HG02870 (cell line): ENCODE measurements at regions not wholly inside any gene's neighbourhood (a gene's known extent, or its start where the extent isn't known, plus 50 kb on each side); places are given as distances from the start of the nearest gene placed in this dataset.
"Not testable (repeated sequence)": the region's sequence is repeated elsewhere in the genome, so short reads cannot be mapped to it uniquely, and the experiment has no call there.

ENCODE experiments used
- ATAC-seq: cut with Tn5 transposase; IDR thresholded peaks from one replicate; pipeline ENCODE4 v1.9.1; 2021; ENCODE audit warnings: mild to moderate bottlenecking, moderate library complexity; ENCODE audit not compliant: unreplicated experiment

DNA sequence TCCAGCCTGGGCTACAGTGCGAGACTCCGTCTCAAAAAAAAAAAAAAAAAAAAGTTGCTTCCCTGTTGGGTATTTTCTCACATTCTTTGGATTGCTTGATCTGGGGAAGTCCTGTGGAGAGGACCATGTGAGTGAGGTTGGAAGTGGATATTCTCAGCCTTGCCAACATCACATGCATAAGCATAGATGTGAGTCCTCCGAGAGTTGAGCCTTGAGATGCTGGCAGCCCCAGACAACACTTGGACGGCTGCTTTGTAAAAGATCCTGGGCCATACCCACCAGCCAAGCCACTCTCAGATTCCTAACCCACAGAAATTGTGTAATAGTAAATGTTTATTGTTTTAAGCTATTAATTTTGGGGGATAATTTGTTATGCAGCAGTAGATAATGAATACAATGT, 1570.0 kb upstream of the GOT2 start:
- no peak for ATAC-seq

DNA sequence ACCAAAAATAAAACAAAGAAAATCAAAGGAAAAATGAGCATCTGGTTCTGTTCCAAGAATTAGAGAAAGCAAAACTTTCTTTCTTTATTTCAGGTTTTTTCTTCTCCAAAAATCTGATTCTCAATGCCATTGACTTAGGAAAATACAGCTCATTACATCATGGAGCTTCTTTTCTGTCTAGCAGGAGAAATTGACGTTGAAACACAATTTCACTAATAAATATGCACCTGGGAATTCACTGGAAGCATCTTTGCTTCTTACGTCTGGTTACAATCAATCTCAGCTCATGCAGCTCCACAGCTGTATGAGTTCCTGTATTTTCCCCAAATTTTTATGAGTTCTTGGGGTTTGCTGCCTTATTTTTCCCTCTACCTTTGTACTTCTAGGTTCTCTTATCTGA, 1568.6 kb upstream of the GOT2 start:
- no peak for ATAC-seq

DNA sequence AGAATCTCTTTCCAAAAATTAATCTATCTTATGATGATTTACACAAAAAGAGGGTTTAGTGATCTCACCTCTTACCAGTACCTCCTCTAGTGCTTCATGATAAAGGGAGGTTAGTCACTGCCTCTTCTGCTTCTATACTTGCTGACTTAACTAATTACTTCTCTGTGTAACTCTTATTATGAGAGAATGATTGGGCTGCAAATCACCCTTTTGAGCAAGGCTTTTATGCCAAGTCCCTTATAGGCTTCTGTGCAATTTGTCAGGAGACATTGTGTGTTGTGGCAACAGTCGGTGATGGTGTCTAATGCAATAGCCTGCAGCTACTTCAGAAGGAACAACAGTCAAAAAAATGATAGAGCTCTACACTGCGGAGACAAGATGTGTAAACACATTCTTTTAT, 1568.1 kb upstream of the GOT2 start:
- ATAC-seq: no peak

DNA sequence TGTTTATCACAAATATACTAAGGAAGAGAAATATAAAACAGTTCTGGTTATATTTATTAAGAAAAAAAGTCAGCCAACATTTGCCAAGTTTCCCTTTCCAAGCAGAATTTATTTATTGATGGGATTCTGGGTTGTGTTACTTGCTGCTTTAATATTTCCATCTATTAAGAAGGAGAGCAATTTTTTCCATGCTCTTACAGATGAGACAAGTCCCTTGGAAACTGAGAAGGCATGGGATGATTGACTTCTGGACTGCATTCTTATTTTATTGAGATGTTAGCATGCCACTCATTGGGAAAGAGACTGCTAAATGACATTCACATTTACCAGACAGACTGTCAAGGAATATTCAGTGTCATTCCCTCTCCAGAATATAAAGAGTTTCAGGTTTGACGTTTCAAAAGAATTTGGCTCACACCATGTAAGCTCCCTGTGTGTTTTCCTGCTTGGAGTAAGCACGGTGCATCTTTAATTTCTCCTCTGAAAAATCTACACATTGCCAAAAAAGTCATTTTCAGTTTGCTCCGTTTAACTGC, 1565.2 kb upstream of the GOT2 start:
- no peak for ATAC-seq

DNA sequence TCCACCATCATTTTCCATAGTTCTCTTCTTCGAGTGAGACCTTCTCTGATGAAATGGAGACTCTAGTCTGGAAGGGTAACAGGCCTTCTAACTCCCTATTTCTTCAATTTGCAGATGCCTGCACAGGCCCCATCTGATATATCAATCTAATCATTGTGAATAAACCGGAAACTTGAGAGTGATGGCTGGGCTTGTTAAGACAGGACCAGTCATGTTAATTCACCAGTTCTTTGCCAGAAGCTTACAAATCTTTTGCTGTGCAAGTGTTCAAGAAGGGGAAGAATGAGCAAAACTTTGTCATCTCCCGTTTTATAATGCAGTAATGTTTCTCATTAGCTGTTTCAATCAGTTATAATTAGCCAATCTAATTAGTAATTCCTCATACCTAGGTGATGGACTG, 1561.3 kb upstream of the GOT2 start:
- no peak for ATAC-seq

DNA sequence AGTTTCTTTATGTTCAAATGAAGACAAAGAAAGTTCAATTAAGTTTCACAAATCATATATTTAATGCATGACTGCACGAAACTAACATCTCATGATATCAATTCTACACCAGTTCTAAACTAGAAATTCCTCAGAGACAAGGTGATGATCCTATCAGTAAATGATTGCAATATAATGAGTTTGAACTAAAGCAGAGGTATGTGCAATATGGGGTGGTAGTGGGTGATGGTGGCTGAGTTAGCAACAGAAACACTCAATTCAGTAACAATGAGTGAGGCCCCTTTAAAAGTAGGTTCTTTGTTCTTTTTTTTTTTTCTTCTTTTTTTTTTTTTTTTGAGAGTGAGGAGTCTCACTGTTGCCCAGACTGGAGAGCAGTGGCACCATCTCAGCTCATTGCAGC, 1551.7 kb upstream of the GOT2 start:
- no peak for ATAC-seq

DNA sequence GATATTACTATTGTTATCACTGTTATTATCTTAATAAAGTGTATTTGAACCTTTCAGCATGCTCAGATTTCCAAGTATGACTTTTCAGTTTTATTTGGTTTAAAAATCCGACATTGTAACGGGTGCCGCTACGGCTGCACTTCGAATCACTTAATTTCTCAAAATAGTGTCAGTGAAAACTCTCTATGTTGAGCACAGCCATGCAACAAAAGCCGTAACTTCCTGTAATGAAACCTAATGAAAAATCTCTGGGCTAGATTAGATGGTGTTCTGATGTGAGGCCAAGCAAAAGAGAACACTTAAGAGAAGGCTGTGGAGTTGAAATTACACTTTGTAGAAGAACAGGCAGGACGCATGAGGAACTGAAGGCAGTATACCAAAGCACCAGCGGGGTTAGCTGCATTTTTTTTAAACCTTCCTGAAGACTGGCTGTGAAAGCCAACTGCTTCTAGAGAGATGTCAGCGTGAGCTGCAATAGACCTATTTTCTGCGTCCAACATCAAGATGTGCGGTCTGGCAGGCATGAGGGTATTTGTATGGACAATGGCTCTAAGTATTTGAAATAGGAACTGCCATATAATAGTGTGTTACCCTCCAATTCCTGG, 1545.0 kb upstream of the GOT2 start:
- no peak for ATAC-seq

DNA sequence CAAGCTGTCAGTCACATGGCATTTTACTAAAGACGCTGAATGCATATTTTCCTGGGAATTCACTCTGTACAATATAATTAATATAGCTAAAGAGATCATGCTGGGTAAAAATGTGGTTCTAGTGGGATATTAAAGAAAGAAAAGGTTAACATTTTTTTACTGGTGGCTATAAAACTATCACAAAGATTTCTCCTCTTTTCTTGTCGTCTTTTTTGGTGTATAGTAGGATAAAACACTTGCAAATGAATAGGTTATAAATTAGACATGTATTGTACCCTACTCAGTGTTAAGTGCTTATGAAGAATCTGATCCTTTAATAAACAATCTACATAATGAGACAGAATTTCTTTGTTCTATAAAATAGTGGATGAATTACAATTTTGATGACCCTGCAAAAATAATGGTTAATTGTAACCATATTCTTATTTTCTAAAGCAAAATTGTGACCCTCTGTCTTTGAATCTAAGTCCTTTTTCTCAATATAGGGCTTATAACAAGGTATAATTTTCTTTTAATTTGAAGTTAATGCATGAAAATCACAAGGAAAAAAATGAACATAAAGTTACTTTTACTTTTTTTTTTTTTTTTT, 1540.4 kb upstream of the GOT2 start:
- ATAC-seq: no peak

DNA sequence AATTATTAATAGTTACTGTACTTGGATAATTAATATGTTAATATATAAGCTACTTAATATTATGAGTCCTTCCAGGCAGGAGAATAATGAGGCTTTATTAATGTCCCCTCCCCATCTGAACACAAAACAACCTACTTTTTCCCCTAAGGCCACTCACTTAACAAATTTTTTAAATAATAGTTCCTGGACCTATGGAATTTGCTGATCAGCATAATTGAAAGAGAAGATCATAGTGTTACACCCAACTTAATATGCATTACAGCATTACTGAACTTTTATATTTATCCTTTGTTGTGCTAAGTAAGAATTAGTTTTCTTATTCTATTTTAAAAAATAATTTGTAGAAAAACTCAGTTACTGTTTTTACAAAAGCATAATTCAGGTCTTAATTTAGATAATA, 1537.7 kb upstream of the GOT2 start:
- ATAC-seq: no peak

DNA sequence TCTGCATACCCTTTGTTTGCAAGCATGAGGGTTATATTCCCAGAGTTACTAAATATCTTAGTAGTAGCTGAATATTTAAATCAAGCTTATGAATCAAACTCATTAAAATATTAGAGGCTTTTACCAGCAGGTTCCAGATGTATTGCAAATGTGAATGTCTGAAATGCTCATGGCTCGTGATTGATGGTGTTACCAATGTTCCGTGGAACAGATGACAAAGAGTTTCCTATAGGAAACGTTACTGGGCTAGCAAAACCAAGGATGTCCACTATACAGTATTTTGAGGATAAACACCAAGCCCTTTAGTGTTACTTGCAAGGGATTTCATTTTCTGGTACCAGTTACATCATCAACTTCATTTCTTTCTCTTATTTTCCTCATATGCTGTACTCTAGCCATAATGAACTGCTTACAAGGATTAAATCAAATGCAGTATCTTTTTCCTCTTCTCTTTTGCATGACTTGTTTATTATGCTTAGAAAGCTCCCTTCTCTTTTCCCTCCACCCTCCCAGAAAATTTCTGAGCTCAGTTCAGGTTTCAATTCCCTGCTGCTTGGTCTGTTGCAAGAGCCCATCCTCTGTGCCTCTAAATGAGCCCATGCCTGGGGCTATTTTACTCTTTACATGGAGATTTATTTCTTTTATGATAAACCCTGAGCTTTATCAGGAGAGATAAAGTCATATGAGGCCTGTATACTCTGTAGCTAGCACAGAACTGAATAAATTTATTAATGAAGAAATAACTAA, 1537.1 kb upstream of the GOT2 start:
- no peak for ATAC-seq

DNA sequence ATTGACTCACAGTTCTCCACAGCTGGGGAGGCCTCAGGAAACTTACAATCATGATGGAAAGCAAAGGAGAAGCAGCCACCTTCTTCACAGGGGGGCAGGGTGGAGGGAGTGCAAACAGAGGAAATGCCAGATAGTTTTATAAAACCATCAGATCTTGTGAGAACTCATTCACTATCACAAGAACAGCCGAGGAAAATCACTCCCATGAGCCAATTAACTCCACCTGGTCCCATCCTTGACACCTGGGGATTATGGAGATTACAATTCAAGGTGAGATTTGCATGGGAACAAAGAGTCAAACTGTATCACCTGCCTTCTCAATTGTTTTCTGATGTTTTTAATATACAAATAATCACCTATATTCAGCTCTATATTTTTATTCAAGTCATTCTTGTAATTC, 1527.3 kb upstream of the GOT2 start:
- no peak for ATAC-seq

DNA sequence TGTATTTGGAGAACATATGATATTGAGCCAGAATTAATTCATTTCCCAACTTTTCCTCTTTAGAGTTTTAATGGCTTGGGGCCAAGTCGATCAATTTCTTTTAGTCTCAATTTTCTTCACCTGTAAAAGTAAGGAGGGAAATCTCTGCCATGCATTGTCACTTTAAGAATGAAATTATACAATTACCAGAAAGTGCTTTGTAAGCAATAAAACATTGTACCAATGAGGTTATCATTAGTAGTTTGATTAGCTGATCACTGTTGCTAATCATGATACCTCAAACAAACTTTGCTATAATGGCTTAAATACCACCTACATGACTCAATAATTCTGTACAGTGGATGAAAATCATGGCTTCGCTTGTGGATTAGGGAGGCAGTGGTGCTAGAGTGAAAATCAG, 1525.8 kb upstream of the GOT2 start:
- no peak for ATAC-seq

DNA sequence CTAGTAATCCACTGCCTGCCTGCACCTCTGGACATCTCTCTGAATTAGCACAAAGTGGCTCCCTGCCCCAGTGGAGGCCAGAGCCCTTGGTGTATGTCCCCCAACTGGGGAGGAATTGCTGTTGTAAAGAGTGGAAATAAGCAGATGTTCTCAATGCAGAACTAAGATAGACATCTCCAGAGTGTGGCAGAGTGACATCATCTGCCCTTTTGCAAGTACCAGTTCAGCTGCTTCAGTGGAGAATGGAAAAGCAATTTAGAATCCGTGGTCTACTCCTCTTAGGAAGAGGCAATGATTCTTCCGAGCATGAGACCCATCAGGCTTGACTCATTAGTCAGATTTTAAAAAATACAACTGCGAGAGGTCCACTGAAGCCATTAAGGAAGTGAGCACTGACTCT, 1512.0 kb upstream of the GOT2 start:
- no peak for ATAC-seq

DNA sequence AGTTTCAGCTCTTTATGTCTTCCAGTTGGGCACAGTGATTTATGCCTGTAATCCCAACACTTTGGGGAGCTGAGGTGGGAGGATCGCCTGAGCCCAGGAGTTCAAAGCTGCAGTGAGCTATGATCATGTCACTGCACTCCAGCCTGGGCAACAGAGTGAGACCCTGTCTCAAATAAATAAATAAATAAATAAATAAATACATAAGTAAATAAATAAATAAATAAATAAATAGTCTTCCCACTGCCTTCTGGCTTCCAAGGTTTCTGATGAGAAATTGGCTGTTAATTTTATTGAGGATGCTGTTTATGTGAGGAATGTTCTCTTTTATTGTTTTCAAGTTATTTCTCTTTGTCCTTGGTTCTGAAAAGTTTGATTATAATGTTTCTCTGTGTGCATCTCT, 1507.6 kb upstream of the GOT2 start:
- ATAC-seq: no peak

DNA sequence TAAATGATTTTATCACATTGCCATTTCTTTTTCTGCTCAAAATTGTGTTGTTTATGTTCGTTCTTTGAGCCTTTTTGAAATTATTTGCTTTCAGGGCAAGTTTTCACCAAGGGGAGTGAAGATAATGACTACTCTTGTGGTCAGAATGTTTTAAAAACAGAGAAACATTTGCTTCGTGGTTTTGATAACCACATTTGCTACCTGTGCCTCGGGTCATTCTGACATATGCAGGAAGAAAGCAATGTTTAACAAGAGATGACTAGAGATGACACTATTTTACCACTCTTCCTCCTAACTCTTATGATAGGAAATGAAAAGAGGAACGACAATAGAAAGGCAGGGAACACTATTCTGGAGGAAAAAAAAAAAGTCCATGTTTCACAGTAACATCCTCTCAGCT, 1496.5 kb upstream of the GOT2 start:
- no peak for ATAC-seq

DNA sequence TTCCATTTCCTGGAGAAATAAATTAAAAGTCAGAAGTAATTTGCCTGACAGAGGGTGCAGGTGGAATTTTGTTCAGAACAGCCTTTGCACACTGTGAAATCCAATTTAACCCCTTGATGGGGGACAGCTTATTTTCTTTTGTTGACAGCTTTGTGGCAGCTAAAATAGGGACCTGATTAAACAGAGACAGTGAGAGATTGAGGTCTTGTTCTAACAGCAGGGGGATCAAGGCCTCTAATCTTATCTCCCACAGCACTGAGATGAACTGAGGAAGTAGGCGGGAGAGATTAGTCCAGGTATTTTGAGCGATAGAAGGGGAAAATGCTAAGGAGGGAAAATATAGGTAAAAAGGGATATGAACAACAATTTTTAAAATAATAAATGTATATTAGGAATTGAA, 1491.4 kb upstream of the GOT2 start:
- ATAC-seq: no peak

DNA sequence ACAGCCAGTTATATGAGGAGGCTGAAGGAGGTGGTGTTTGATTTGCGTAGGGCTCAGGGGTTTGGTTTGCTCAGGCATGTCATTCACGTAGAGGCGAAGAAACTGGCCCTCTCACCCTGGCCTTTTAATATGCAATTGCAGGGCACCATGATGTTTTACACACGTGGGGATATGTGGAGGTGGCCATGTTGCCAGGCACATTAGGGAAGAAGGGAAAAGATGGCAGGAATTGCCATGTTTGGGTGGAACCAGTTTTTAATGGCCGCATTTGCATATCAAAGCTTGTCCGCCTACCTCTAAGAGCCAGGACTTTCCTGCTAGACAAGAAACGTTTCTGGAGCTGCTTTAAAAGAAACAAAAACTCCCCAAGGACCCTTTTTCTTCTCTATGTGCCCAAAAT, 1483.7 kb upstream of the GOT2 start:
- ATAC-seq: no peak

DNA sequence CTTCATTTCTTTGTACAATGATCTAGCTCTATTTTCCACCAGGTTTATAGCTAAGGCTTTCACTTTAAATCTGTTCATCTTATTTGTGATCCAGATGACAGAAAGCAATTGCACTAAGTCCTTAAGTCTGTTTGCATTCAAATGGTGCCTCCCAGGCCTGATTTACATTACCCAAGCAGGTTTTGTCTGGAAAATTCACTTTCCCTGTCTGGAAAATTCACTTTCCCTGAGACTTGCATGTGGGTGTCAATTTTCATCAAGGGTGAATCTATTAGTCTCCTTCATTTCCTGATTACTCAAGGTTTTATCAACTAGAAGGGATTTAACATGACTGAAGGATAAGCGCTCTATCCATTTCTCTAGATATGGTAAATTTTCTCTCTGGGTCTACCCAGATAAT, 1480.2 kb upstream of the GOT2 start:
- ATAC-seq: no peak

DNA sequence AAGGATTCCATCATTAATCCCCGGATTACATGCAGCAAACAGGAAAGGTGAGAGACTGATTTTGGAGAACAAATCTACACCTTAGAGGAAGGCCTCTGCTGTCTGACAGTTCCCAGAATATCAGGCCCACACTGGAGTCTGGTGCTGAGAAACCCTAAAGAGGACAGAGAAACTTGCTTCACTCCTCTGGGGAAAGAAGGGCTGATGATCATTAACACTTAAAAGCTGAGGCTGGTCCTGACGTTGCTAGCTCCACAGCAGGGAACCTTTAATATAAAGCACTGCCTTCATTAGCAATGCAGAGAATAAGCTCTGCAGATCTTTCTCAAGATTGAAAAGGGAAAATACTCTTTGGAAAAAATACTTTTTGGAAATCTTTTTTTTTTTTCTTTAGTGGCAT, 1472.4 kb upstream of the GOT2 start:
- no peak for ATAC-seq

DNA sequence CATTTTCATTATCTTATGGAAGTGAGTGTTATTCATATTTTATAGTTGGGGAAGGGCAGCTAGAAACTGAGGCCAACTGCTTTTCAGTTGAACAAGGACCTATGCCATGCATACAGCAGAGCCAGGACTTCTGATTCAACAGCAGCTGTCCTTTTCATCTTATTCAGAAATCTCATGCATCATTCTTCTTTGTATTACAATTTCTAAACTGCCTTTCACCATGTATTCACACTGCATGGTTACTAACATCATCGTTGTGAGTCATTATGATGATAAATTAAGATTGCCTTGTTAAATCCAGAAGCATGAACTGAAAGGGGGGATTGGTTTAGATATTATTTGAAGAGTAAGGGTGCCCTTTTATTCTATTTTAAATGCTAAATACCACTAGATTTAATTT, 1470.1 kb upstream of the GOT2 start:
- ATAC-seq: no peak

DNA sequence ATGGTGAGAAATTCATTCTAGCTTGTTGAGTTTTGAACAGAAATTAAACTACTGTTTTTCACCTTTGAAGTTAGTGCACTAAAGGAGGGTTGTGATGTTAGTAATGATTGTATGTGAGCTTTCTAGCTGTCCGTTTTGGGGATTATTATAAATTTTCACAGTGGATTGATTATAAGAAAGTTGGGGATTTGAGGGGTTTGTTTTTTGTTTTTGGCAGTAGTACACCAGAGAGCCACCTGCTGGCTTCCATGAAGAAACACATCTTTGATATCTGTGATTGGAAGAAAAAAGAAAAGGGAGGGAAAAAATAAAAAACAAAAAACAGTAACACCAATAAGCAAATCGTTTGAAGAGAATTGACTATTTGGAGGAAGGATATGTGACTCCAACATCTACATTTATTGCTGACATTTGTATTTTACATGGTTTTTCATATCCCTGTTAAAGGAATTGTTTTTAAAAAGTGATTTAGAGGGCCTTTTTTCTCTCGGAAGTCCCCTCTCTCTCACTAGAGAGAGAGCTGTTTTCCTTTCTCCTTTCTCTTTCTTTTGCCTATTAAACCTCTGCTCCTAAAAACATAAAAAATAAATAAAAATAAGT, 1469.5 kb upstream of the GOT2 start:
- no peak for ATAC-seq

DNA sequence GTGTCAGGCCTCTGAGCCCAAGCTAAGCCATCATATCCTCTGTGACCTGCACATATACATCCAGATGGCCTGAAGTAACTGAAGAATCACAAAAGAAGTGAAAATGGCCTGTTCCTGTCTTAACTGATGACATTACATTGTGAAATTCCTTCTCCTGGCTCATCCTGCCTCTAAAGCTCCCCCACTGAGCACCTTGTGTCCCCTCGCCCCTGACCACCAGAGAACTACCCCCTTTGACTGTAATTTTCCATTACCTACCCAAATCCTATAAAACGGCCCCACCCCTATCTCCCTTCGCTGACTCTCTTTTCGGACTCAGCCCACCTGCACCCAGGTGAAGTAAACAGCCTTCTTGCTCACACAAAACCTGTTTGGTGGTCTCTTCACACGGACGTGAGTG, 1466.6 kb upstream of the GOT2 start:
- not testable (repeated sequence) for ATAC-seq
